Panc1 (cell line): ENCODE measurements at regions not wholly inside any gene's neighbourhood (a gene's known extent, or its start where the extent isn't known, plus 50 kb on each side); places are given as distances from the start of the nearest gene placed in this dataset.

Source experiments
- ATAC-seq: fragments of 200-7000 bp; cut with Tn5 transposase; 2 replicates; pipeline ENCODE4 v1.9.1; 2020; ENCODE audit warnings: mild to moderate bottlenecking, moderate library complexity
- BruUV-seq: library from RNA; stranded (reverse); fragments of 400-500 nt; replicated peaks from 2 replicates; lab custom pipeline; 2021; lab: Mats Ljungman, UMichigan
- CTCF ChIA-PET: fragments of 300-600 bp; sonication (Branson Sonifier 250); formaldehyde crosslinking; loops from one replicate; lab custom pipeline; 2022; ENCODE audit warnings: antibody characterized with exemption; lab: Charles Lee
- POLR2A ChIA-PET: fragments of 300-600 bp; sonication (Branson Sonifier 250); formaldehyde crosslinking; loops from one replicate; lab custom pipeline; 2022; ENCODE audit warnings: antibody characterized with exemption; lab: Charles Lee
- DNase-seq: peaks from one replicate; pipeline ENCODE4 v3.0.0-alpha.2; 2010; ENCODE audit warnings: low read depth, low spot score
- H3K27ac ChIP-seq: 2 replicates; pipeline ENCODE4 v1.5.1; 2011; ENCODE audit warnings: mild to moderate bottlenecking, low read length, inconsistent platforms
- H3K27me3 ChIP-seq: fragments of 200-500 bp; sonication (Bioruptor generic); 2 replicates; pipeline ENCODE4 v1.6.0; 2014; ENCODE audit warnings: low read length, inconsistent platforms; ENCODE audit not compliant: control insufficient read depth, insufficient read depth
- H3K36me3 ChIP-seq: fragments of 200-500 bp; sonication (Bioruptor generic); 2 replicates; pipeline ENCODE4 v1.5.1; 2014; ENCODE audit warnings: inconsistent platforms, mild to moderate bottlenecking, low read length, moderate library complexity; ENCODE audit not compliant: control insufficient read depth, insufficient read depth
- H3K4me1 ChIP-seq: 2 replicates; pipeline ENCODE4 v1.5.1; 2011; ENCODE audit warnings: inconsistent platforms, mild to moderate bottlenecking, low read length, moderate library complexity; ENCODE audit not compliant: control insufficient read depth, insufficient read depth
- H3K4me3 ChIP-seq, 2 experiments: 2 replicates each; pipeline ENCODE4 v1.5.1; 2011 to 2012; ENCODE audit warnings: low read depth in 2 of 2, low read length in 2 of 2, mild to moderate bottlenecking in 2 of 2, inconsistent platforms in 1 of 2, moderate library complexity in 1 of 2
- H3K9me3 ChIP-seq: fragments of 200-500 bp; sonication (Bioruptor generic); 2 replicates; pipeline ENCODE4 v1.5.1; 2014; ENCODE audit warnings: low read depth, mild to moderate bottlenecking, inconsistent platforms, low read length, moderate library complexity; ENCODE audit not compliant: control insufficient read depth, insufficient read depth
- CTCF ChIP-seq: fragments of 450-650 bp; IDR thresholded peaks from 2 replicates; pipeline ENCODE4 v1.5.1; 2017; ENCODE audit warnings: mild to moderate bottlenecking
- POLR2AphosphoS5 ChIP-seq: IDR thresholded peaks from 2 replicates; pipeline ENCODE4 v1.6.1; 2012; ENCODE audit warnings: mild to moderate bottlenecking, low read depth, low read length, moderate library complexity
- SIN3A ChIP-seq: IDR thresholded peaks from 2 replicates; pipeline ENCODE4 v1.6.1; 2012; ENCODE audit warnings: low read depth, mild to moderate bottlenecking, low read length, moderate library complexity, borderline replicate concordance; ENCODE audit not compliant: insufficient read depth
- TCF7L2 ChIP-seq: IDR thresholded peaks from 2 replicates; pipeline ENCODE4 v1.6.1; 2011; ENCODE audit warnings: mild to moderate bottlenecking, low read depth, low read length, inconsistent platforms
- in situ Hi-C: cut with HindIII; loops from 2 replicates; pipeline ENCODE4 v1.10.0; 2016; ENCODE audit warnings: low sequenced_read_pairs, low pct_unique_long_range_greater_than_20kb
- intact Hi-C: fragments of 100-400 bp; cut with micrococcal nuclease; formaldehyde crosslinking; loops from one replicate; pipeline ENCODE4 v1.10.0; 2022; ENCODE audit not compliant: unreplicated experiment
- TF ChIP-seq, protein P1 (sequence below), 2 experiments: IDR thresholded peaks; 2 replicates each; pipeline ENCODE4 v1.6.1; 2011 to 2012; ENCODE audit warnings: low read depth in 2 of 2, control low read depth in 1 of 2, low read length in 1 of 2, mild to moderate bottlenecking in 1 of 2, moderate library complexity in 1 of 2; ENCODE audit not compliant: insufficient read depth in 1 of 2

DNA sequence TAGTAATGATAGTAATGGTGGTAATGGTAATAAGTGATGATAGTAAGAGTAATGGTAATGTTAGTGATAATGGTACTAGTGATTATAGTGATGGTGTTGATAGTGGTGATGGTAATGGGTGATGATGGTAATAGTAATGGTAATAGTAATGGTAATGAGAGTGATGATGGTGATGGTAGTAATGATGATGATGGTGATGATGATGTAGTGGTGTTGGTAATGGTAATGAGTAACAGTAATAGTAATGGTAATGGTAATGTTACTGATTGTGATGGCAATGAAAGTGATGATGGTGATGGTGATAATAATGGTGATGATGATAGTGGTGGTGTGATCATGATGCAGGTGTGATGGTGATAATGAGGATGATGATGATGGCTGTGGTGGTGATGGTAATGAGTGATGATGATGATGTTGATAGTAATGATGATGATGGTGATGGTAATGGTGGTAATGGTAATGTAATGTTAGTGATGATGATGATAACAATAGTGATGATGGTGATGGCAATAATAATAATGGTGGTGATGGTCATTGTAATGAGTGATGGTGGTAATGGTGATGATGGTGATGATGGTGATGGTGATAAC lies 235.0 kb downstream of the MATN1 start:
- POLR2A ChIA-PET: no interaction called here
- in situ Hi-C loops (no loop called here), intact Hi-C loops (no loop called here)
- H3K36me3 ChIP-seq: no peaks in the 10 kb centered on the region
- no peak overlapping the region for H3K27ac ChIP-seq
- no peak for TF ChIP-seq CTCF
- TF ChIP-seq, protein P1, sequence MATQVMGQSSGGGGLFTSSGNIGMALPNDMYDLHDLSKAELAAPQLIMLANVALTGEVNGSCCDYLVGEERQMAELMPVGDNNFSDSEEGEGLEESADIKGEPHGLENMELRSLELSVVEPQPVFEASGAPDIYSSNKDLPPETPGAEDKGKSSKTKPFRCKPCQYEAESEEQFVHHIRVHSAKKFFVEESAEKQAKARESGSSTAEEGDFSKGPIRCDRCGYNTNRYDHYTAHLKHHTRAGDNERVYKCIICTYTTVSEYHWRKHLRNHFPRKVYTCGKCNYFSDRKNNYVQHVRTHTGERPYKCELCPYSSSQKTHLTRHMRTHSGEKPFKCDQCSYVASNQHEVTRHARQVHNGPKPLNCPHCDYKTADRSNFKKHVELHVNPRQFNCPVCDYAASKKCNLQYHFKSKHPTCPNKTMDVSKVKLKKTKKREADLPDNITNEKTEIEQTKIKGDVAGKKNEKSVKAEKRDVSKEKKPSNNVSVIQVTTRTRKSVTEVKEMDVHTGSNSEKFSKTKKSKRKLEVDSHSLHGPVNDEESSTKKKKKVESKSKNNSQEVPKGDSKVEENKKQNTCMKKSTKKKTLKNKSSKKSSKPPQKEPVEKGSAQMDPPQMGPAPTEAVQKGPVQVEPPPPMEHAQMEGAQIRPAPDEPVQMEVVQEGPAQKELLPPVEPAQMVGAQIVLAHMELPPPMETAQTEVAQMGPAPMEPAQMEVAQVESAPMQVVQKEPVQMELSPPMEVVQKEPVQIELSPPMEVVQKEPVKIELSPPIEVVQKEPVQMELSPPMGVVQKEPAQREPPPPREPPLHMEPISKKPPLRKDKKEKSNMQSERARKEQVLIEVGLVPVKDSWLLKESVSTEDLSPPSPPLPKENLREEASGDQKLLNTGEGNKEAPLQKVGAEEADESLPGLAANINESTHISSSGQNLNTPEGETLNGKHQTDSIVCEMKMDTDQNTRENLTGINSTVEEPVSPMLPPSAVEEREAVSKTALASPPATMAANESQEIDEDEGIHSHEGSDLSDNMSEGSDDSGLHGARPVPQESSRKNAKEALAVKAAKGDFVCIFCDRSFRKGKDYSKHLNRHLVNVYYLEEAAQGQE (IDR thresholded peaks at IDR 0.05; ENCODE audit: insufficient read depth in 1 of 2, low read depth in 2 of 2, low read length in 1 of 2): no peak
- TF ChIP-seq TCF7L2: no peak
- TF ChIP-seq SIN3A: no peak
- TF ChIP-seq POLR2AphosphoS5: no peak
- no TSS peak for BruUV-seq
- DNase-seq: no peak
- ATAC-seq: no peak
- no peak overlapping the region for H3K4me3 ChIP-seq
- H3K9me3 ChIP-seq: no peaks in the 10 kb centered on the region
- no peaks in the 10 kb centered on the region for H3K4me1 ChIP-seq
- H3K27me3 ChIP-seq: no peaks in the 10 kb centered on the region
- CTCF ChIA-PET: no interaction called here

- Histone ChIP-seq H3K27me3 (no peaks in the 10 kb centered on the region), H3K9me3 (peaks cover 2% of the 10 kb centered on the region; the same call in 1 of the 2 replicates), H3K36me3 (no peaks in the 10 kb centered on the region), H3K4me1 (no peaks in the 10 kb centered on the region), H3K4me3 (no peak overlapping the region), H3K27ac (no peak overlapping the region)
- in situ Hi-C loops (no loop called here), intact Hi-C loops (no loop called here)
- ChIA-PET POLR2A (no interaction called here), CTCF (no interaction called here)
- TF ChIP-seq, protein P1 (IDR thresholded peaks at IDR 0.05; ENCODE audit: insufficient read depth in 1 of 2, low read depth in 2 of 2, low read length in 1 of 2): no peak
- no peak for TF ChIP-seq TCF7L2
- no peak for DNase-seq
- BruUV-seq: no TSS peak
- no peak for ATAC-seq
Measured at GRCh38 chr1:30487042-30487441, 236.3 kb downstream of the MATN1 start.
